PFSK-1 (cell line): ENCODE measurements at regions not wholly inside any gene's neighbourhood (a gene's known extent, or its start where the extent isn't known, plus 50 kb on each side); places are given as distances from the start of the nearest gene placed in this dataset.

ENCODE experiments used
- FOXP2 ChIP-seq: optimal IDR thresholded peaks from 2 replicates; pipeline ENCODE3; 2011; ENCODE audit warnings: borderline replicate concordance, control low read depth, inconsistent platforms; ENCODE audit not compliant: insufficient read depth; ENCODE audit errors: extremely low read length, extremely low read depth
- POLR2AphosphoS5 ChIP-seq: IDR thresholded peaks from 2 replicates; pipeline ENCODE4 v1.6.1; 2012; ENCODE audit warnings: low read depth, mild to moderate bottlenecking, control low read depth, low read length, moderate library complexity
- REST ChIP-seq, 2 experiments: IDR thresholded peaks; 2 replicates each; pipeline versions ENCODE4 v1.6.1 to v1.8.0; 2011 to 2012; ENCODE audit warnings: low read depth in 2 of 2, low read length in 2 of 2, control low read depth in 1 of 2, inconsistent platforms in 1 of 2, mild to moderate bottlenecking in 1 of 2, moderate library complexity in 1 of 2; ENCODE audit not compliant: insufficient read depth in 1 of 2
- SIN3A ChIP-seq: IDR thresholded peaks from 2 replicates; pipeline ENCODE4 v1.6.1; 2012; ENCODE audit warnings: mild to moderate bottlenecking, low read length, moderate library complexity, borderline replicate concordance; ENCODE audit not compliant: insufficient read depth
- TAF1 ChIP-seq: IDR thresholded peaks from 2 replicates; pipeline ENCODE4 v1.6.1; 2012; ENCODE audit warnings: low read length, control low read depth, borderline replicate concordance; ENCODE audit not compliant: insufficient read depth

GRCh38 chr9:18235181-18235908, 238.6 kb upstream of the ADAMTSL1 start:
- TF ChIP-seq POLR2AphosphoS5 (no peak), SIN3A (no peak), REST (IDR thresholded peaks at IDR 0.05; ENCODE audit: insufficient read depth in 1 of 2, low read depth in 2 of 2, low read length in 2 of 2) (no peak), FOXP2 (no peak), TAF1 (no peak)

GRCh38 chr9:18236336-18236735, 237.6 kb upstream of the ADAMTSL1 start:
- no peak for TF ChIP-seq REST (IDR thresholded peaks at IDR 0.05; ENCODE audit: insufficient read depth in 1 of 2, low read depth in 2 of 2, low read length in 2 of 2)
- TF ChIP-seq TAF1 = no peak
- TF ChIP-seq POLR2AphosphoS5 = no peak
- TF ChIP-seq FOXP2 = no peak
- TF ChIP-seq SIN3A = no peak

GRCh38 chr9:18237776-18238175, 236.2 kb upstream of the ADAMTSL1 start:
- no peak for TF ChIP-seq SIN3A
- TF ChIP-seq FOXP2 = no peak
- no peak for TF ChIP-seq REST (IDR thresholded peaks at IDR 0.05; ENCODE audit: insufficient read depth in 1 of 2, low read depth in 2 of 2, low read length in 2 of 2)
- no peak for TF ChIP-seq POLR2AphosphoS5
- TF ChIP-seq TAF1 = no peak

GRCh38 chr9:18238254-18238653, 235.7 kb upstream of the ADAMTSL1 start:
- TF ChIP-seq TAF1 = no peak
- TF ChIP-seq REST (IDR thresholded peaks at IDR 0.05; ENCODE audit: insufficient read depth in 1 of 2, low read depth in 2 of 2, low read length in 2 of 2) = no peak
